A673 (cell line): ENCODE measurements at regions not wholly inside any gene's neighbourhood (a gene's known extent, or its start where the extent isn't known, plus 50 kb on each side); places are given as distances from the start of the nearest gene placed in this dataset.

Experiments
- BruUV-seq: library from RNA; stranded (reverse); fragments of 400-500 nt; replicated peaks from 2 replicates; lab custom pipeline; 2021; lab: Mats Ljungman, UMichigan
- CTCF ChIA-PET: fragments of 300-600 bp; sonication (Branson Sonifier 250); formaldehyde crosslinking; loops from one replicate; lab custom pipeline; 2022; ENCODE audit warnings: antibody characterized with exemption; lab: Charles Lee
- POLR2A ChIA-PET: fragments of 300-600 bp; sonication (Branson Sonifier 250); formaldehyde crosslinking; loops from one replicate; lab custom pipeline; 2022; ENCODE audit warnings: antibody characterized with exemption; ENCODE audit not compliant: low non-redundant PET; lab: Charles Lee
- DNase-seq: peaks from one replicate; pipeline ENCODE4 v3.0.0-alpha.2; 2015; ENCODE audit warnings: low spot score
- H3K27ac ChIP-seq: fragments of 200-600 bp; sonication (generic); 2 replicates; pipeline ENCODE4 v1.5.1; 2016; ENCODE audit warnings: mixed run types, low read depth, mild to moderate bottlenecking, mixed read lengths, antibody characterized with exemption, low read length; ENCODE audit not compliant: poor library complexity, severe bottlenecking
- H3K27me3 ChIP-seq: fragments of 200-600 bp; sonication (generic); replicated peaks from 2 replicates; pipeline ENCODE4 v1.6.1; 2017; ENCODE audit warnings: mixed run types, low read depth, mild to moderate bottlenecking, mixed read lengths, antibody characterized with exemption, low read length; ENCODE audit not compliant: insufficient read depth, poor library complexity
- H3K36me3 ChIP-seq: fragments of 200-600 bp; sonication (generic); 2 replicates; pipeline ENCODE4 v1.6.1; 2016; ENCODE audit warnings: mixed run types, mild to moderate bottlenecking, mixed read lengths, antibody characterized with exemption, low read length; ENCODE audit not compliant: insufficient read depth, poor library complexity, severe bottlenecking
- H3K4me1 ChIP-seq: fragments of 200-600 bp; sonication (generic); 2 replicates; pipeline ENCODE4 v1.6.1; 2017; ENCODE audit warnings: mixed run types, mild to moderate bottlenecking, mixed read lengths, antibody characterized with exemption, low read length; ENCODE audit not compliant: insufficient read depth, poor library complexity, severe bottlenecking
- H3K4me3 ChIP-seq: fragments of 200-600 bp; sonication (generic); 2 replicates; pipeline ENCODE4 v1.5.1; 2016; ENCODE audit warnings: low read depth, mixed run types, mild to moderate bottlenecking, mixed read lengths, low read length; ENCODE audit not compliant: poor library complexity, severe bottlenecking
- H3K9me3 ChIP-seq: fragments of 200-600 bp; sonication (generic); 2 replicates; pipeline ENCODE4 v1.6.1; 2016; ENCODE audit warnings: mixed run types, low read depth, mild to moderate bottlenecking, mixed read lengths, antibody characterized with exemption, low read length; ENCODE audit not compliant: poor library complexity, severe bottlenecking
- CTCF ChIP-seq: fragments of 300-800, 200-600 bp; sonication (generic); conservative IDR thresholded peaks from 2 replicates; pipeline ENCODE4 v1.5.1; 2017; ENCODE audit warnings: low read depth, mild to moderate bottlenecking, antibody characterized with exemption, low read length, moderate library complexity, mixed read lengths
- EZH2 ChIP-seq: fragments of 200-600 bp; sonication (generic); IDR thresholded peaks from 2 replicates; pipeline ENCODE4 v1.6.1; 2017; ENCODE audit warnings: borderline replicate concordance, low read depth, mild to moderate bottlenecking, mixed read lengths, antibody characterized with exemption, low read length; ENCODE audit not compliant: poor library complexity, severe bottlenecking
- intact Hi-C: fragments of 100-400 bp; cut with micrococcal nuclease; formaldehyde crosslinking; loops from one replicate; pipeline ENCODE4 v1.10.0; 2022; ENCODE audit not compliant: unreplicated experiment

- CTCF ChIA-PET: no interaction called here
Measured at GRCh38 chr6:22726966-22727365, 157.6 kb downstream of the HDGFL1 start.

GRCh38 chr6:22727710-22728109 is 158.3 kb downstream of the HDGFL1 start:
- no peak for DNase-seq
- POLR2A ChIA-PET: no interaction called here
- H3K4me1 ChIP-seq: no peaks in the 10 kb centered on the region
- H3K27ac ChIP-seq: no peak overlapping the region
- no peaks in the 10 kb centered on the region for H3K27me3 ChIP-seq
- no peak overlapping the region for H3K4me3 ChIP-seq
- intact Hi-C loops: no loop called here
- BruUV-seq: no TSS peak
- TF ChIP-seq EZH2: no peak
- no peak for TF ChIP-seq CTCF
- no peaks in the 10 kb centered on the region for H3K36me3 ChIP-seq
- H3K9me3 ChIP-seq: no peaks in the 10 kb centered on the region
- CTCF ChIA-PET: no interaction called here

More at GRCh38 chr6:22726966-22727365, 157.6 kb downstream of the HDGFL1 start:
- intact Hi-C loops: no loop called here
- Histone ChIP-seq H3K27ac (no peak overlapping the region), H3K4me3 (no peak overlapping the region), H3K9me3 (no peaks in the 10 kb centered on the region), H3K27me3 (no peaks in the 10 kb centered on the region), H3K4me1 (no peaks in the 10 kb centered on the region), H3K36me3 (no peaks in the 10 kb centered on the region)
- no peak for TF ChIP-seq EZH2
- no peak for TF ChIP-seq CTCF
- no TSS peak for BruUV-seq
- DNase-seq: no peak
- POLR2A ChIA-PET: no interaction called here

- H3K36me3 ChIP-seq: no peaks in the 10 kb centered on the region
- H3K9me3 ChIP-seq: peaks cover 4% of the 10 kb centered on the region
- ChIA-PET CTCF (no interaction called here), POLR2A (no interaction called here)
- no peaks in the 10 kb centered on the region for H3K4me1 ChIP-seq
- no TSS peak for BruUV-seq
- no peak overlapping the region for H3K4me3 ChIP-seq
- TF ChIP-seq EZH2: no peak
- no peak for TF ChIP-seq CTCF
- H3K27ac ChIP-seq: no peak overlapping the region
- intact Hi-C loops: no loop called here
- no peak for DNase-seq
- no peaks in the 10 kb centered on the region for H3K27me3 ChIP-seq
Measured at GRCh38 chr6:22732176-22732970, 163.0 kb downstream of the HDGFL1 start.
